Endothelial cell (in vitro differentiated cells): ENCODE measurements at regions not wholly inside any gene's neighbourhood (a gene's known extent, or its start where the extent isn't known, plus 50 kb on each side); places are given as distances from the start of the nearest gene placed in this dataset.
"Not testable (repeated sequence)": the region's sequence is repeated elsewhere in the genome, so short reads cannot be mapped to it uniquely, and the experiment has no call there.

ENCODE experiments used
- DNase-seq: peaks from one replicate; pipeline ENCODE4 v3.0.0; 2021; ENCODE audit warnings: low spot score
- H3K27ac Mint-ChIP-seq: one replicate; pipeline ENCODE4 v1.8.0; 2021; ENCODE audit warnings: mixed read lengths, inconsistent platforms; ENCODE audit not compliant: unreplicated experiment
- H3K27me3 Mint-ChIP-seq: one replicate; pipeline ENCODE4 v1.8.0; 2021; ENCODE audit warnings: mild to moderate bottlenecking, moderate library complexity, mixed read lengths, inconsistent platforms; ENCODE audit not compliant: unreplicated experiment
- H3K36me3 Mint-ChIP-seq: one replicate; pipeline ENCODE4 v1.8.0; 2021; ENCODE audit warnings: mild to moderate bottlenecking, low read depth, mixed read lengths, inconsistent platforms; ENCODE audit not compliant: unreplicated experiment
- H3K4me1 Mint-ChIP-seq: one replicate; pipeline ENCODE4 v1.8.0; 2021; ENCODE audit warnings: mild to moderate bottlenecking, mixed read lengths, inconsistent platforms; ENCODE audit not compliant: unreplicated experiment
- H3K4me3 Mint-ChIP-seq: one replicate; pipeline ENCODE4 v1.8.0; 2021; ENCODE audit warnings: mild to moderate bottlenecking, mixed read lengths, inconsistent platforms; ENCODE audit not compliant: unreplicated experiment
- H3K9me3 Mint-ChIP-seq: one replicate; pipeline ENCODE4 v1.8.0; 2021; ENCODE audit warnings: mixed read lengths, inconsistent platforms; ENCODE audit not compliant: unreplicated experiment
- CTCF ChIP-seq: fragments of 200-600 bp; sonication (generic); IDR thresholded peaks from one replicate; pipeline ENCODE4 v1.5.0; 2021; ENCODE audit warnings: antibody characterized with exemption; ENCODE audit not compliant: unreplicated experiment

DNA sequence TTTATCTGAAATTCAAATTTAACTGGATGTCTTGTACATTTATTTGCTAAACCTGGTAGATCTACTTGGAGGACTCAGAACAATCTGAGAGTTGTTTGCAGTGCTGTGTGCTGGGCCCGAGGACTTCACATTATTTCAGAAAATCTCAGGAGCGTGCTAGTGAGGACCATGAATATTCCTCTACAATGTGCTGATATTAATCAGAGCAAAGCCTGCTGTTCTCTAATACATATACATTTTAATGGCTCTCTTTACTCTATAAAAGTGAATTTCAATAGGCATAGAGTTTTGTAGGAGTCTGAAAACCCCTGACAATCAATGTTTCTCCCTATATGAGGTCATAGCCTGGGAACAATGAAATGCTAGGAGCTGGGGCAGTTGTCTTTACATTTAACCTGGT, 144.3 kb downstream of the NEDD1 start:
- Mint-ChIP-seq H3K36me3 (no peaks in the 10 kb centered on the region), H3K27me3 (peaks cover 5% of the 10 kb centered on the region), H3K4me1 (peaks cover 12% of the 10 kb centered on the region), H3K27ac (no peak overlapping the region), H3K4me3 (no peak overlapping the region), H3K9me3 (no peaks in the 10 kb centered on the region)
- no peak for DNase-seq
- TF ChIP-seq CTCF: no peak

DNA sequence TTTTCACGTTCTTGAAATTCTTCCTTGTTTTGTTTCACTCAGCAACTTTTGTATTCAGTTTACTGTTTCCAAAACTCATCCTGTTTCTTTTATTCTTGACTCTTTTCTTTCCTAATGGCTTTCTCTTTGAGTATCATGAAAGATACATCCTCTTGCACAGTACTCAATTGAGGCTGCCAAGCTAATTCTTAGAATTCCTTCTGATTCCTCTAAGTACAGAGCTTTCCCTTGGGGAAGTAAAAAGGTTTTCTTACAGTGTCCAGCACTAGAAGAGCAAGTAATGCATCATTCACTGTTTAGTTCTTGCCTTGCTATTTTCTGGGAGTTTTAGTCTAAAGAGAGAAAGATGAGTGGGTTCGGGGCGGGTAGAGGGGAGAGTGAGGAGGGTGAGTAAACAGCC, 154.1 kb downstream of the NEDD1 start:
- Mint-ChIP-seq H3K27ac (no peak overlapping the region), H3K4me1 (no peaks in the 10 kb centered on the region), H3K27me3 (no peaks in the 10 kb centered on the region), H3K4me3 (no peak overlapping the region), H3K36me3 (no peaks in the 10 kb centered on the region), H3K9me3 (no peaks in the 10 kb centered on the region)
- DNase-seq: no peak
- no peak for TF ChIP-seq CTCF

GRCh38 chr12:97063292-97063935, 156.4 kb downstream of the NEDD1 start:
- no peaks in the 10 kb centered on the region for H3K27me3 Mint-ChIP-seq
- H3K27ac Mint-ChIP-seq: no peak overlapping the region
- TF ChIP-seq CTCF: no peak
- no peak for DNase-seq
- H3K9me3 Mint-ChIP-seq: no peaks in the 10 kb centered on the region
- H3K4me3 Mint-ChIP-seq: no peak overlapping the region
- no peaks in the 10 kb centered on the region for H3K36me3 Mint-ChIP-seq
- no peaks in the 10 kb centered on the region for H3K4me1 Mint-ChIP-seq

DNA sequence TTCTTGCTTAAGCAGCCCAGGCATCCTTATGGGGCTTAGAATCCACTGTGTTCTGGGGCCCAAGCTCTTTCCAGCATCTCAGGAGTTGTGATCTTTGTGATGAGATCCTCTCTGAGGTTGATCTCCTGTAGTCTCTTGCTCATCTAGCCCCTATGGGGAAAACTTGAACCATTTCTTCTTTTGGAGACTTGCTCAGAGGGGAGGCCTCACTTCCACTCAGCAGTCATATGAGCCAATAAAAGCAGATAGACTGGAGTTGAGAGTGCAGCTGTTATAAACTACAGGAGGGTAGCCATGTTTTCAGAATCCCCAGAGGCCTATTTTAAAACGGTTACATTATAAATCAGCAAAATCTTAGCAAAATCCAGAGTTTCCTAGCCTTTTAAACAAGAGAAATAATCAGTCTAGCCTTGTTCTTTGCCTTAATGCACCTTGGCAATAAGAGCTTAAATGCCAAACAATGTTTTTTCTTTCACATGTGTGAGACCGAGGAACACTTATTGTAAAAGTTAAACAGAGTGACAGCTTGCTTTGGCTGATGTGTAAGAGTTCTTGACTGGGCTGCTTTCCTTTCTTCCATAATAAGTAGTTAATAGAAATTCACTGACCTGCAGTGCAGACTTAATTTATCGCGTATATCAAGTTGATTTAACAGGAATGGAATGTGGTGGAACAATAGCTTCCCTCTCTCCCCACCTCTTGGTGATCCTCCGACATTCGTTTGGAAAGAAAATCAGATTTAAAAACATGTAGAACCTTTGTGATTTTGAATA, 168.3 kb downstream of the NEDD1 start:
- DNase-seq: no peak
- Mint-ChIP-seq H3K27ac (no peak overlapping the region), H3K4me3 (no peak overlapping the region), H3K4me1 (no peaks in the 10 kb centered on the region), H3K9me3 (no peaks in the 10 kb centered on the region), H3K36me3 (no peaks in the 10 kb centered on the region), H3K27me3 (no peaks in the 10 kb centered on the region)
- no peak for TF ChIP-seq CTCF

DNA sequence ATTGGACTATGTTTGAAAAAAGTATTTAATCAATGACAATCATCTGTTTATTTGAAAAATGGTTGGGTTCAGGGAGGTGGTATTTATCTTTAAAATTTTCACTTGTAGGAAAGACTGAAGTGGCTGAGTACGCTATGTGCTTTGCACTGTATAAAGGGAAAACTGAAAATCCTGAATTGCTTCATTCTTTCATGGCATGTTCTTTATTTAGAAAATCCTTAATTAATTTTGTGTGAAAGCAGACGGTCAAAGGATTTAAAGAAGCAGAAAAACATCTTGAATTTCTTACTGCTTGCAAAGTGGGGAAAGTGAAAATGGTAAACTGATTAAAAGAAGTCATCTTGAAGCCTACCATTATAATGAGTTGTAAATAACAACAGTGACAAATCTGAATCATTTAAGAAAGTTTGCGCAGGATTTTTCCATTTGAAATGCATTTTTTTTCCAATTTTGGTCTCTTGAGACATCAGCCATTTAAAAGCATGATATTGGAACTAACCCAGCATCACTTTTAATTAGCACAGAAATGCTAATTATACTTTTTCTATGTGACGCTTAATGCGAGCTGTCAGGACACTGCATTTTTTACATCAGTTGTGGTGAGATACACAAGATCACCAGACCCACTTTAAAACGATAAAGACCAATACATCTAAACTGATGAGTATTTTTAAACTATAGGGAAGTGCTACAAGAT, 169.0 kb downstream of the NEDD1 start:
- Mint-ChIP-seq H3K9me3 (no peaks in the 10 kb centered on the region), H3K4me1 (no peaks in the 10 kb centered on the region), H3K27me3 (no peaks in the 10 kb centered on the region), H3K36me3 (no peaks in the 10 kb centered on the region), H3K27ac (no peak overlapping the region), H3K4me3 (no peak overlapping the region)
- no peak for TF ChIP-seq CTCF
- no peak for DNase-seq

- not testable (repeated sequence) for H3K9me3 Mint-ChIP-seq, H3K36me3 Mint-ChIP-seq, H3K27ac Mint-ChIP-seq, DNase-seq, H3K4me3 Mint-ChIP-seq, H3K4me1 Mint-ChIP-seq, H3K27me3 Mint-ChIP-seq
These were observed 169.9 kb downstream of the NEDD1 start for GRCh38 chr12:97076912-97077311.
